Lower lobe of right lung (tissue), 2 donors: ENCODE measurements at regions not wholly inside any gene's neighbourhood (a gene's known extent, or its start where the extent isn't known, plus 50 kb on each side); places are given as distances from the start of the nearest gene placed in this dataset.

Source experiments
- ATAC-seq, 2 donors: fragments of 200-7000 bp; cut with Tn5 transposase; one replicate each; pipeline ENCODE4 v1.9.1; 2020 to 2022; ENCODE audit warnings: mild to moderate bottlenecking in 2 of 2, moderate library complexity in 2 of 2
- DNase-seq: peaks from one replicate; pipeline ENCODE4 v3.0.0-alpha.2; 2020
- H3K27ac ChIP-seq: fragments of 200-600 bp; one replicate; pipeline ENCODE4 v1.8.0; 2022
- H3K27me3 ChIP-seq: fragments of 200-600 bp; one replicate; pipeline ENCODE4 v1.8.0; 2022; ENCODE audit warnings: low read depth
- H3K36me3 ChIP-seq: fragments of 200-600 bp; one replicate; pipeline ENCODE4 v1.8.0; 2022; ENCODE audit warnings: mild to moderate bottlenecking
- H3K4me1 ChIP-seq: fragments of 200-600 bp; one replicate; pipeline ENCODE4 v1.8.0; 2022
- H3K4me3 ChIP-seq: fragments of 200-600 bp; one replicate; pipeline ENCODE4 v1.8.0; 2022; ENCODE audit warnings: mild to moderate bottlenecking
- H3K9me3 ChIP-seq: fragments of 200-600 bp; one replicate; pipeline ENCODE4 v1.8.0; 2022
- CTCF ChIP-seq: fragments of 200-600 bp; IDR thresholded peaks from one replicate; pipeline ENCODE4 v1.8.0; 2022; ENCODE audit warnings: antibody characterized with exemption, mild to moderate bottlenecking
- intact Hi-C: fragments of 100-400 bp; cut with DNase I; formaldehyde crosslinking; loops from one replicate; pipeline ENCODE4 v1.11.0; 2022
- donor health status: DM: no; HTN: yes; CAD: no; lungs with severe emphysema.

- intact Hi-C loops, result no loop called here
- no peak for ATAC-seq
- Histone ChIP-seq H3K4me3 (no peak overlapping the region), H3K27ac (no peak overlapping the region), H3K27me3 (no peaks in the 10 kb centered on the region), H3K36me3 (no peaks in the 10 kb centered on the region), H3K4me1 (no peaks in the 10 kb centered on the region), H3K9me3 (no peaks in the 10 kb centered on the region)
- no peak for TF ChIP-seq CTCF
- no peak for DNase-seq
These were observed 898.5 kb upstream of the KCND2 start for GRCh38 chr7:119374436-119374835.

GRCh38 chr7:119377861-119378260 lies 895.1 kb upstream of the KCND2 start:
- Histone ChIP-seq H3K36me3 (no peaks in the 10 kb centered on the region), H3K27ac (no peak overlapping the region), H3K27me3 (no peaks in the 10 kb centered on the region), H3K4me1 (no peaks in the 10 kb centered on the region), H3K9me3 (no peaks in the 10 kb centered on the region), H3K4me3 (no peak overlapping the region)
- DNase-seq (no peak), ATAC-seq (no peak)
- no peak for TF ChIP-seq CTCF
- intact Hi-C loops, result no loop called here

- no peaks in the 10 kb centered on the region for H3K27me3 ChIP-seq
- no peaks in the 10 kb centered on the region for H3K4me1 ChIP-seq
- H3K9me3 ChIP-seq, result no peaks in the 10 kb centered on the region
- no peak overlapping the region for H3K4me3 ChIP-seq
- H3K27ac ChIP-seq, result no peak overlapping the region
- intact Hi-C loops, result no loop called here
- ATAC-seq (no peak), DNase-seq (no peak)
- H3K36me3 ChIP-seq, result no peaks in the 10 kb centered on the region
- TF ChIP-seq CTCF, result no peak
These were observed 890.2 kb upstream of the KCND2 start for GRCh38 chr7:119382726-119383125.

GRCh38 chr7:119395024-119395423 lies 878.0 kb upstream of the KCND2 start:
- Histone ChIP-seq H3K4me3 (no peak overlapping the region), H3K36me3 (no peaks in the 10 kb centered on the region), H3K9me3 (no peaks in the 10 kb centered on the region), H3K4me1 (no peaks in the 10 kb centered on the region), H3K27ac (no peak overlapping the region), H3K27me3 (no peaks in the 10 kb centered on the region)
- intact Hi-C loops, result no loop called here
- DNase-seq (no peak), ATAC-seq (no peak)
- TF ChIP-seq CTCF, result no peak

GRCh38 chr7:119397156-119397555 lies 875.8 kb upstream of the KCND2 start:
- TF ChIP-seq CTCF, result no peak
- H3K4me3 ChIP-seq, result no peak overlapping the region
- H3K27ac ChIP-seq, result no peak overlapping the region
- intact Hi-C loops, result no loop called here
- no peaks in the 10 kb centered on the region for H3K27me3 ChIP-seq
- DNase-seq (no peak), ATAC-seq (no peak)
- H3K4me1 ChIP-seq, result no peaks in the 10 kb centered on the region
- no peaks in the 10 kb centered on the region for H3K9me3 ChIP-seq
- no peaks in the 10 kb centered on the region for H3K36me3 ChIP-seq

GRCh38 chr7:119408596-119408995 lies 864.4 kb upstream of the KCND2 start:
- no peak for TF ChIP-seq CTCF
- DNase-seq, result no peak
- Histone ChIP-seq H3K36me3 (no peaks in the 10 kb centered on the region), H3K9me3 (no peaks in the 10 kb centered on the region), H3K4me1 (no peaks in the 10 kb centered on the region), H3K27me3 (no peaks in the 10 kb centered on the region), H3K4me3 (no peak overlapping the region), H3K27ac (no peak overlapping the region)
- intact Hi-C loops, result no loop called here
- ATAC-seq, result no peak
